NB4 (cell line): ENCODE measurements at regions not wholly inside any gene's neighbourhood (a gene's known extent, or its start where the extent isn't known, plus 50 kb on each side); places are given as distances from the start of the nearest gene placed in this dataset.
"Not testable (repeated sequence)": the region's sequence is repeated elsewhere in the genome, so short reads cannot be mapped to it uniquely, and the experiment has no call there.

Source experiments
- DNase-seq: peaks from one replicate; pipeline ENCODE4 v3.0.0; 2010; ENCODE audit warnings: low read depth
- H3K4me3 ChIP-seq: one replicate; pipeline ENCODE4 v1.5.1; 2011; ENCODE audit warnings: mild to moderate bottlenecking, low read depth, low read length, moderate library complexity
- CTCF ChIP-seq: IDR thresholded peaks from one replicate; pipeline ENCODE4 v1.5.1; 2012; ENCODE audit warnings: low read depth, low read length
- MYC ChIP-seq: IDR thresholded peaks from 2 replicates; pipeline ENCODE4 v1.6.1; 2011; ENCODE audit warnings: low read depth, low read length
- POLR2A ChIP-seq: IDR thresholded peaks from 2 replicates; pipeline ENCODE4 v1.6.1; 2011; ENCODE audit warnings: mild to moderate bottlenecking; ENCODE audit not compliant: insufficient read length; ENCODE audit errors: extremely low read depth
- TF ChIP-seq, protein P1 (sequence below): IDR thresholded peaks from 2 replicates; pipeline ENCODE4 v1.6.1; 2011; ENCODE audit warnings: low read depth, low read length

- TF ChIP-seq MYC = no peak
- TF ChIP-seq, protein P1, sequence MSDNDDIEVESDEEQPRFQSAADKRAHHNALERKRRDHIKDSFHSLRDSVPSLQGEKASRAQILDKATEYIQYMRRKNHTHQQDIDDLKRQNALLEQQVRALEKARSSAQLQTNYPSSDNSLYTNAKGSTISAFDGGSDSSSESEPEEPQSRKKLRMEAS = no peak
- TF ChIP-seq POLR2A = no peak
- no peak for TF ChIP-seq CTCF
- H3K4me3 ChIP-seq = no peak overlapping the region
- DNase-seq = no peak
Observed at GRCh38 chr19:23554548-23554947, 132.5 kb downstream of the ZNF675 start.

- not testable (repeated sequence) for H3K4me3 ChIP-seq, DNase-seq
Observed at GRCh38 chr19:23550102-23550501, 136.9 kb downstream of the ZNF675 start.

- no peak for TF ChIP-seq POLR2A
- no peak overlapping the region for H3K4me3 ChIP-seq
- DNase-seq = no peak
Observed at GRCh38 chr19:23547816-23548430, 139.1 kb downstream of the ZNF675 start.

GRCh38 chr19:23547156-23547555, 139.9 kb downstream of the ZNF675 start:
- H3K4me3 ChIP-seq = no peak overlapping the region
- no peak for DNase-seq
- TF ChIP-seq CTCF (no peak), POLR2A (no peak), MYC (no peak)
- TF ChIP-seq, protein P1 = no peak

DNA sequence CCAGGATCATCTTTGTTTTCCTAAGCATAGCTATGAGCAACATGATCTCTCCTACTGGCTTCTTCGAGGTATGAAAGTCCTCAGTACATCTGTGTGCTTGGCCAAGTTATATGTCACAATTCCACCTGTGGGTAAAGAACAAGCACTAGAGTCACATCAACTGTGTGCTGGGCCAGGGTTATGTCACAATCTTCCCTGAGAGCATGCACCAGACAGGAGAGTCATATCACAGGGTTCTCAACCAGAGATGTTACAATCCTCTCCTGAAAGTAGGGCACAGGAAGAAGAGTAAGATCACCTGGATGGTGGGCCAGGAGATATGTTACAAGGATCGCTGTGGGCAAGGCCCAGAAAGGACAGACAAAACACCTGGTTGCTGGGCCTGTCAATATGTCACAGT, 143.7 kb downstream of the ZNF675 start:
- H3K4me3 ChIP-seq = no peak overlapping the region
- DNase-seq = no peak
- no peak for TF ChIP-seq CTCF
- no peak for TF ChIP-seq MYC
- TF ChIP-seq, protein P1 = no peak
- no peak for TF ChIP-seq POLR2A

DNA sequence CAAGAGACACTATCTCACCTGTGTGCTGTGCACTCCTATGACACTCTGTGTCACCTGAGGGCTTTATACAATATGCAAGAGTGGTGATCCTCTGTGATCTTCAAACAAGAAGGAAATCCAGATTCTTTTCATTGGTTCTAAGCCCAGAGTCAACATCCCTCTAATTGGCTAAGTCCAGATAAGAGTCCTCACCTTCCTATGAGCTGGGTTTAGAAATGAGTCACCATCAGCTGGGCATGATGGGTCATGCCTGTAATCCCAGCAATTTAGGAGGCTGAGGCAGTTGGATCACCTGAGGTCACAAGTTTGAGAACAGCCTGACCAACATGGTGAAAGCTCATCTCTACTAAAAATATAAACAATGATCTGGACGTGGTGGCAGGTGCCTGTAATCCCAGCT, 144.4 kb downstream of the ZNF675 start:
- TF ChIP-seq, protein P1 = no peak
- no peak for TF ChIP-seq CTCF
- no peak for TF ChIP-seq MYC
- no peak for TF ChIP-seq POLR2A
- DNase-seq = no peak
- no peak overlapping the region for H3K4me3 ChIP-seq

DNA sequence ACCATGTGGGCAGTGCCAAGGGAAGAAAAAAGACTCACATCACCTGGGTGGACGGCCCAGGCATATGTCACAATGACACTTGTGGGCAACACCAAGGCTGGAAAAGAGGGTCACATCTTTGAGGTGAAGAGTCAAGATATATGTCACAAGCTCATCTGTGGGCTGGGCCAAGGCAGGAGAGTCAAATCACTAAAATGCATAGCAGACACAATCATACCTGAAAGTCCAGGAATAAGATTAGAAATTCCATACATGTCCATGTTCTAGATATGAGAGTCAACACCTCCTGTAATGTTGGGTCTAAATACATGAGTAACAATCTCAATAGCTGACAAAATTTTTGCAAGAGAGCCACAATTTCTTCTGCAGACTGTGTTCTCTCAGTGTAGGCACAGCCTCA, 145.0 kb downstream of the ZNF675 start:
- no peak for DNase-seq
- TF ChIP-seq, protein P1 = no peak
- TF ChIP-seq POLR2A = no peak
- TF ChIP-seq CTCF = no peak
- no peak for TF ChIP-seq MYC
- no peak overlapping the region for H3K4me3 ChIP-seq

- not testable (repeated sequence) for H3K4me3 ChIP-seq, DNase-seq
Observed at GRCh38 chr19:23540180-23540579, 144.9 kb upstream of the ZNF91 start.
